ENCODE measurements at regions not wholly inside any gene's neighbourhood (a gene's known extent, or its start where the extent isn't known, plus 50 kb on each side); places are given as distances from the start of the nearest gene placed in this dataset.
A peak's percentile ranks its signal among the peaks of the same experiment; 100 is the strongest.

DNA sequence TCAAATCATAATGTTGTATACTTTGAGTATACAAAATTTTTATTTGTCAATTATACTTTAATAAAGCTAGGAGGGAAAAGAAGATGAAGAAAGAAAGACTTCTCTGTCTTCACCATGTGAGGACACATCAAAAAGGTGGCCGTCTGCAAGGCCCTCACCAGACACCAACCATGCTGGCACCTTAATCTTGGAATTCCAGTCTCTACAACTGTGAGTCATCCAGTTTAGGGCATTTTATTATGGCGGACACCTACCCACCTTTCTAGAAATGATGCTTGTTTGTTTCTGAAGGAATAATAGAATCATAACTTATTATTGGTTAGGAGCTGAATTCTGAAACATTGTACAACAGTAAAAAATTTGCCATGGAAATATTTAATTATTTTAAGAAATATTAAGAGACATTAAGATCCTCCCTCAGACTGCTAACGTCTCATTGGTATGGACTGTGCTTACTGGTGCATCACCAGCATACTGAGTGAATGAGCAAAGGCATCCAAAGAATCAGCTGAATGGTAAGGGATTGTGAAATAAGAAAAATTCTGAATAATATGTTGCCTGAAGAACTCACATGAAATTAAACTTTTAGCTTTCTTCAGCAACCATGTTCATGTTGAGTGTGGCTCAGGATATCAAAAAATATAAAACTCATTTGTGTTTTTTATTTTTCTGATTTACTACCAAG lies 536.6 kb downstream of the HTR7 start:
- DNase-seq (ENCODE audit: low spot score): no peak

DNA sequence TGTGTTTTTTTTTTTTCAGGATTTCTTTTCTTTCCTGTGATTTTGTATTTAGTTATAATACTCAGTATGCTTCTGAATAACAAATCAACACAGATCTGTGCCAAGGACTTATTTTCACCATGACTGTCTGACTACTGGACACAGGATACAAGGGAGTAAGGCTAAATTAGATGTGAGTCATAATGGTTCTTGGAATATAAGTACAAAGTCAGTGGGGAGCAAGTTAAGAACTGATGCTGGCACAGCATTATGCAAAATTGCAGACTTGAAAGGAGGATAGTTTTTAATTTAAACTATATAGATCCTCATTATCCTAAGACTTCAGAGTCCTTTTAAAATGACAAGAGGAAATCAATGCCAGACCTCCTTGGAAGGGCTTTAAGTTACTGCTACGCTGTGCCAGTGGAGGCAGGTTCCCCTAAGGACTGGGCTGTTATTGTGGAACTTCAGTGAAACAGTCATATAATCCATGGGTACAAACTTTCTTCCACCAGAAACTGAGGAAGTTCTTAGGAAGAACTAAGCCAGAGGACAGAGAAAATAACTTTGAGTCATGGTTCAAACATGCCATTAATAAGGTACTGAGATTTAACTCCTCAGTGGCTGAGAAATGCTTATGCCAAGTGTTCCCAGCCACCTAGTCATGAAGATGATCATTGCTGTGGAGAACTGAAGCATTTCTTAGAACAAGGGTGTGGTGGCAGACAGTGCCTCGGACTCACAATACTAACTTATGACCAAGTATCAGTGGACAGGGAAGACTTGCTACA lies 531.2 kb downstream of the HTR7 start:
- DNase-seq (ENCODE audit: low spot score): peak; percentile 60

DNA sequence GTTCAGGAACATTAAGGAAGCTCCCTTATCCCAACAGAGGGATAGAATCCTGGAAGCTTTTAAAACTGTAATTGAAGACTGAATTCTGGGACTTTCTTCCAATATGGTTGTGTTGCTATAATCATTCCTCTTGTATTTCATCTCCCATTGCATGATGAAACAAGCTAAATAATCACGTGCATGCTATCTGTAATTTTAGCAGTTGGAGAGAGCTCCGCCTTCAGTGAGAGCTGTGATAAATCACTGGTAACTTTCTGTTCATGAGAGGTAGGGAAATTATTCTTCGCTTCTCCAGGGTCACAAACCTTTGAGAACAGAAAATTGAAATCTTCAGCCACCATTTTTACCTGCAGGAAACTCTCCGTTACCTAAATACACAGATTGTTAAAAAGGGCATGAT lies 530.2 kb downstream of the HTR7 start:
- DNase-seq (ENCODE audit: low spot score): no peak

DNA sequence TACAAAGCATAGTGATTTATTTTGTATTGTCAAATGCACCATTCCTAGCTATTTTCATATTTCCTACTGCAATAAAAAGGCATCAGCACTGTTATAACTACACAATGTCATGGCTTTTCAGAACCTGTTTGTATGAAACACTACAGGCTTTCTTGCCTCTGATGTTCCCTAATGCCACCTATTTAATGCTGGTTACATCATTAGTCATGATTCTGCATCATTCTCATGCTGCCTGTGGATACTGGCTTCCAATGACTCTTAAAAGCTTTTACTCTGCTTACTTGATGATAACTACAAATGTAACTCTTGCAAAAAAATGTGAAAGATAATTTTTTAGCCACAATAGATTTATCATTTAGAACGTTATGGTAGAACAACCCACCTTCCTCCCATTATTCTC lies 529.4 kb downstream of the HTR7 start:
- no peak for DNase-seq (ENCODE audit: low spot score)

DNA sequence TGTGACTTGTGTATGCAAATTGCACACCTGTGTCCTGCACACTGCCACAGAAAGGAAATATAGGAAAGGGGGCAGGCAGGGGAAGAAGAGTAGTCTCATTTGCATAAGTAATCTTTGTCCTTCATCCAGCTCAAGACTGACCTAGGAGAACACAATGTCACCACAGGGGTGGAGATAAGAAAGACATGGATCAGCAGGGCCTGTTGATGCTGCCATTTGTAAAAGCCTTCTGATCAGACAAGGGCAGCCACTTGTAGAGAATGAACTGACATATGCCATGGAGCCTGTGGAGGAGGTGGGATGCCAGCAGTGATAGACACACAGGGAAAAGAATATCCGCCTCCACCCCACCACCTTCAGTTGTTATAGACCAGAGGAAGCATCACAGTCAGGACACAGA lies 528.9 kb downstream of the HTR7 start:
- DNase-seq (ENCODE audit: low spot score): no peak

DNA sequence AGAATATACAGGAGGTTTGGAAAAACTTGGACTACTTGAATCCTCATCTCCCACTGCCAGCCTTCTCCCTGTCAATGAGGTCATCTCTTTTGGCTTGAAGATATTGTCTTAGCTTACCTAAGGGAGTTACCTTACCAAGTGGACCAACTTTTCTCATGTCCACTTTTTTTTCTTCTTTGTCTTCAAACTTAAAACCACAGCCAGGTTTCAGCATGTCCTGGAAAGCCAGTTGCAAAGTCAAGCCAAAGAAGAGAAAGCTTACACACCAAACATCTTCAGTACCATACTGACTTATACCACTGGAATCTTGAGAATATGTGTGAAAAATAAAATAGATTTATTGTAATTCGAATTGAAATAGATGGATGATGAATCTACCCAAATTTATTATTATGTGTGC lies 520.5 kb downstream of the HTR7 start:
- no peak for DNase-seq (ENCODE audit: low spot score)

DNA sequence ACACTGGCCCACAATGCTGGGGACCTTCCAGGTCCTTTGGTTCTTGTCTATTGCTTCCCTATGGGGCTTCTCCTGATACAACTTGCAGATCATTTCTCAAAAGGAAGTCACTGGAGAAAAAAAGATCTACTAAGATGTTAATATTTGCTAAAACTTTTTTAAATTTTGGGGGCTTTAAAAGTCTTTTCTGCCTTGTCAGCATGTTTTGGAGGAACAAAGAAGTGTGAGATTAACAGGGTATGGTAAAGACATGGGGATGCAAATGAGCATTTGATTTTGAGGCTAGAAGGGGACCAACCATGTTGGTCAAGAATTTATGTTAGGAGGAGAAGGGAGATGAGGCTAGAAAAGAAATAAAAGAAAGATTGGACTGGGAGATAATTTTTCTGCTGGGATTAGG lies 515.4 kb downstream of the HTR7 start:
- no peak for DNase-seq (ENCODE audit: low spot score)

DNA sequence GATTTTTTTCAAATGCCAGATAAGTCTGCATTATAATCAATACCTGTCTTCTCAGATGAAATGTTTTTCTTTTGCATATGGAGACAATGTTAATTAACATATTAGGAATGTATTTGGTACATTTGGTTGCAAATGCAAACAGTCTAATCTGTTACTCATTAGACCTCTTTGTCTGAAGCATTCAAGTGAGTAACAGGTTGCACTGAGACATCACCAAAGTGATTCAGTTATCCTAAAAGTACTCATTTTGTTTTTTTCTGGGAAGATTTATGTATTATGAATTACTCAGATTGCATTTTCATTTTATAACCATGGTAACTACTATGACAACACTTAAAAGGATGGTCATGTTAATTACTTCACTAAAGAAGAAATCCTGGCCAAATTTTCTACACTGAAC lies 513.6 kb downstream of the HTR7 start:
- DNase-seq (ENCODE audit: low spot score): no peak

DNA sequence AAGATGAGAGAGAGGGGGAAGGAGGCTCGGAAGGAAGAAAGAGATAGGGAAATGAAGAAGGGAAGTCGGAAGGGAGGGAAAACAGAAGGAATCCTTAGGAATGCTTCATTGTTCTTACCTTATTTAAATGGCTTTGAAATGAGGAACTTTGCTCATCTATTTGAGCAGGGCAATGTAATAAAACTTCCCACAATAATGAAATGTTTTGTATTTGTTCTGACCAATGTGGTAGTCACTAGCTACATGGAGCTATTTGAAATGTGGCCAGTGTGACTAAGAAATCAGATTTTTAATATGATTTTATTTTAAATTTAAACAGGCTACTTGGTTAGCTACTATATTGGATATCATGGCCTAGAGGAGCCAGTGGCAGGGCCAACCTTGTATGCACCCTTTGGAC lies 510.6 kb downstream of the HTR7 start:
- DNase-seq (ENCODE audit: low spot score): no peak

DNA sequence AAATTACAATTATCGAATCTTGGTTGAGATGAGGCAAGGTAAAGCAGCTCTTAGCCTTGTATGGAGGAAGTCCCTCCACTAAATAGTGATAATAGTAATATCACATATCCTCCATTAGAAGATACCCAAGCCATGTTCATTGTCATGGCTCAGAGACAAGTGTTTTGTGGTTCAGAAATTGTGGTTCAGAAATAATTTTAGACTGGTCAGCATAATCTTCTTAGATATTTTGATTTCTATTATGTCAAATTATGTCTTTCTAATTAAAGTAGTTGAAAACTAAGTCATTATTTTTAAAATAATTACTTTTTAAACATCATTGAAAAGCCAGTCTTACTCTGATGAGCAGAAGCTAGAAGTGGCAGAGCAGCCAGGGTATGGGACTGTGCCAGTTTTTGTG lies 507.7 kb downstream of the HTR7 start:
- DNase-seq (ENCODE audit: low spot score): no peak

DNA sequence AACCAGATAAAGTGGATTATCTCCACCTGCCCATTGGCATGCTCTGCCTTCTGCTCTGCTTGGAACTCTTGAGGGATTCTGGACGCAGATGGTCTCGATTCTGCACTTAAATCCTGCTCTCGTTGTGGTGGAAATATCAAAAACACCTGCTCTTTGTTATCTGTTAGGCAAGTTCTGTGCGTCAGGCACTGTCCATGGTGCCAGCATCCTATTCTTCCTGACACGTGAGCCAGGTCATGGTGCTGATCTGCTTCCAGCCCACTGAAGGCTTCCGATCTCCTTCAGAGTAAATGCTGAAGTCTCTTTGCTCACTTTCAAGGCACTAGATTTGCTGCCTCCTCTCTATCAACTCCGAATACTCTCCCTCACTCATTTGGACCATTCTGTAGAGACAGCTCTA lies 505.6 kb downstream of the HTR7 start:
- DNase-seq (ENCODE audit: low spot score): no peak

DNA sequence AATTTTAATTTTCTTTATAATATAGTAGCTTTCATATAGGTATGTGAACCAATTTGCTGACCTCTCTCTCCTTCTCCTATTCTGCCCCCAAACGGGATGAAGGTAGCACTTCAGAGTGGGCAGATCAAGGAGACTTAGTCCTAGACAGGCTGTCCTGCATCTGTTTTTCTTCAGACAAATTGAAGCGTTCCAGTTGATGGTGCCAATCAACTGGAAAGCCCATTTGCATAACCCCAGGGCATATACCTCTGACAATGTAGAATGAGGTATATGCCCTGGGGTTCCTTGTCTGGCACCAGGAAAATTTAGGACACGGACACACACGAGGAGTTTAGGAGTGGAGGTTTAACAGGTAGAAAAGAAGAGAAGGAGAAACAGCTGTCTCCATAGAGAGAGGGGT lies 502.9 kb downstream of the HTR7 start:
- DNase-seq (ENCODE audit: low spot score): no peak

DNA sequence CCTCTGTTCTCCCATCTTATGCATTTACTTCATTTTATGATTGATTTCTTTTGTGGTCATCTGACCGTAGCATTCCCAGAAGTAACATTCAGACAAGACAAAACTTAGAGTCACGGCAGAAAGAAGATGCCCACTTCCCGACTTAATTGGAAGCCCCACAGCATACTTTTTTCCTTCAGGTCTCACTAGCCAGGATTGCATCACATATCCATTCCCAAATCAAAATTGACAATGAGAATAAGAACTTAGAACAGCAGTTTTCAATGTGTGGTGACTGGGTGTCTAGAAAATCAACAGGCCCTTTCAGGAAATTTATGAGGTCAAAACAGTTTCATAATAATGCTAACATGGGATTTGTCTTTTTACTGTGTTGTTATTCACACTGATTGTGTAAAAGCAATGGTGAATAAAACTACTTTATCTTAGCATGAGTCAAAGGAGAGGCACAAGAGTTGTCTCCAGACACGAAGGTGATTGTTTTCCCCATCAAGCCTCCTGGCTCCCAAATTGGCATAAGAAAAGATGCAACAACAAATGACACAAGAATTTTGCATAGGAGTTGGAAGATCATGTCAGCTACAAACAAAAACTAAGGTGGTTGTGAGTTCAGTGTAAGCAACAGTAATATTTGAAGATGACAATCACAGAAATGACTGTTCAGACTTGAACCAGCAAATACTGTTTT lies 493.9 kb downstream of the HTR7 start:
- DNase-seq (ENCODE audit: low spot score): no peak

DNA sequence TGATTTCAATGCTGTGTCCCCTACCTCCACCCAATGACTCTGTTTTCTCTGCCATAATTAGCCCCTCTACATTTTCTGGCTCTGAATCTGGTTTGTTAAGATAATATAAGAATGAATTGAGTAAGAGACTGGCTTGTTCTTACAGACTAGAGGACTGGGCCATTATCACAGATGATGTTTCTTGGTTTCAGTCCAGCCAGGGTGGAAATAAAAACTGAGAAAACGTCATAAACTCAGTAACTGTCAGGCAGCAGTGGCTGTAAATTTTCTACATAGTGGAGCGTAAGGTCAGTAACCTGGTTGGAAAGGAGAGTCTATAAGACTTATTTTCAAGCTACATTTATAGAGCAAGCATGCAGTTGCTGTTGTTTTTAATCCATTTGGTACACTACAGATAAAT lies 485.4 kb downstream of the HTR7 start:
- no peak for DNase-seq (ENCODE audit: low spot score)

DNA sequence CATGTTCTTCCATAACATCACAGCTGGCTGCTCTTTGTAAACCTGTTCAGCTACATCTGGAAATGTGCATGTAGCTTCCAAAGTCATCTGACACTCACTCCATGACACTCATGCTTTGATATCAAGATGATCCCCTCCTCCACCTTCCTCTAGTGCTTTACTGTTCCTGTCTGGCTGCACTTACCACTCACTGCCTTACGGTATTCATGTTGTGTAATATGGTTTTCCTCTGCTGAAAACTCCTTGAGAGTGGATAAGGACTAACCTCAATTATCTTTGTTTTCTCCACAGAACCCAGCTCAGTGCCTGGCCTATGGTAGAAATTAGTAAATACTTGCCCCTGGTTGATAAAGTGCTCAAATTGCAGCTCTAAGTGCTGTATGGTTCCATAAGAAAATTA lies 483.9 kb downstream of the HTR7 start:
- no peak for DNase-seq (ENCODE audit: low spot score)

DNA sequence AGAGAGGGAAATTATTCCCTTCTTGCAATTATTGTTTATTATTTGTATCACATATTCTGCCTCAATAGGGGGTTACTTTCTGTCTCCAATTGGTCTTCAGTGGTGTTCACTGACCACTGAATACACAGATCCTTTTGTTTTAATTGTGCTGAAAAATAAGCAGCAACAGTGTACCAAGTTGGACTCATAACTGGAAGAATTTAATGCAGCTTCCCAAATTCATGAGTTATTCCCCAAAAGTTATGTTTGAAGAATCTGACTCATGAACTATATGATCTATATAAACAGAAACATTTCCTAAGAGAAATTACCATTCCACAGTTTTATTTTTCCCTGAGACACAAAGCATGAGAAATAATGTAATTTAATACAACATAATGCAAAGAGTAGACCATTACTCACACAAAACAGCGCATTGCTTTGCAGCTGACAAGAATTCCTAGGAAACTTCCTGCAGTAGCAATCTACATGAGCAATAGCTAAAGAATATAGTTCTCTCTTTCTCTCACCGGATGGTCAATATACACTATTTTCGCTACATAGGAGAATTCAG lies 479.2 kb downstream of the HTR7 start:
- DNase-seq (ENCODE audit: low spot score): no peak

DNA sequence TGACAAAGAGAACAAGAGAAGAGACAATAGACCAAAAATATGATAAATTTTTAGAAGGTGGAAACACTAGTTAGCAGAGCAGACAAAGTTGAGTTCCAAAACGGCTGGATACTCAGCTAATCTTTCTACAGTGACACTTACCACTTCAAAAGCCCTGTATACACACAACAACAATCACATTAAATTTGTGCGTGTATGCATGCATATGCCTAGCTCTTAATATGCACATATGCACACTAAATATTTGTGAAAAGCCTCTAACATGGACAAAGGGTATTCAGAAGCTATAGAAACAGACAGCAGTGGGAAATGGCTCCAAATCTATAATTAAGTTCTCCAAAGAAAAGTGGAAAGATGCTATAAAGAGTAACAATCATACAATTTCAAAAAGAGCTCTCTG lies 476.4 kb downstream of the HTR7 start:
- DNase-seq (ENCODE audit: low spot score): no peak

DNA sequence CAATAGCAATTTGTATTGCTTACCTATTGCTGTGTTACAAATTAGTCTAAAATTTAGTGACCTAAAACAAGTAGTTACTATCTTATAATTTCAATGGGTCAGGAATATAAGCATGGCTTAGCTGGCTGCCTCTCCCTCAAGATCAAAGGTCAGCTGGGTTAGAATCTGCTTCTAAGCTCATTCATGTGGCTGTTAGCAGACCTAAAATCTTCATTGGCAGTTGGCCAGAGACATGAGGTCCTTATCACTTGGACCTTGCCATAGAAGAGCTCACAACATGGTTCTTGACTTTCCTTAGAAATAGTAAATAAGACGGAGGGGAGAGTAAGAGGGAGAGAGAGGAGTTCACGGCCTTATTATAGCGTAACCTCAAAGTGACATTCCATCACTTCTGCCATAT lies 468.0 kb downstream of the HTR7 start:
- DNase-seq (ENCODE audit: low spot score): no peak

DNA sequence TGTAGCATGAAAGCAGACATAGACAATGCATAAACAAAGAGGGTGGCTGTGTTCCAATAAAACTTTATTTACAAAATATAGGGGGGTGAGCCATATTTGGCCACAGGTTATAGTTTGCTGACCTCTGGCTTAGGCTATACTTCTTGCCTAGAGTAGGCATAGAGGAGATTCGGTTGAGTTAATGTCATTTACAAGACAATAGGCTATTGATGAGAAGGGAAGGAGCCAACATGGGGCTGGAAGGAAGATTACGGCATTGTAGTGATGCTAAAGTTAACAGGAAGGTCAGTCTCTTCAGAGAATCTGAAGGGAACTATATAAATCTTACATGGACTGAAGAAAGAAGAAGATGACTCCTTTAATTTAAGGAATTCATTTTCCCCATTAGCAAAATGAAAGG lies 463.5 kb downstream of the HTR7 start:
- no peak for DNase-seq (ENCODE audit: low spot score)

DNA sequence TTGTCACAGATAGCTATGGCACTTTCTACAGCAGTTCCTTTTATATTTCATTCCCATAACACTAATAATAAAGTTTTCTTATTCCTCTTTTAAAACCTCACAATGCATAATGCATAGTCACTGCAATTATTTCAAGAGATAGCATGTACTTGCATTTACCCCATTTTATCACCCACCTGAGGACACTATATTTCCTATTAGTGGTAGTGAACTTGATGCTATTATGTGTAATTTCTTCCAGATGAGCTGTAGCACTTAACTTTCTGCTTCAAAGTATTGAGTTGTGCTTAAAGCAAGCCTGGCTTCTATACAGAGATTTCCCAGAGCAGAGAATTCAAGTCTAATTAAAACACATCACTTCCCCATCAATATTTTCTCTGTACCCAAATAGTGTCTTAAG lies 461.1 kb downstream of the HTR7 start:
- no peak for DNase-seq (ENCODE audit: low spot score)

DNA sequence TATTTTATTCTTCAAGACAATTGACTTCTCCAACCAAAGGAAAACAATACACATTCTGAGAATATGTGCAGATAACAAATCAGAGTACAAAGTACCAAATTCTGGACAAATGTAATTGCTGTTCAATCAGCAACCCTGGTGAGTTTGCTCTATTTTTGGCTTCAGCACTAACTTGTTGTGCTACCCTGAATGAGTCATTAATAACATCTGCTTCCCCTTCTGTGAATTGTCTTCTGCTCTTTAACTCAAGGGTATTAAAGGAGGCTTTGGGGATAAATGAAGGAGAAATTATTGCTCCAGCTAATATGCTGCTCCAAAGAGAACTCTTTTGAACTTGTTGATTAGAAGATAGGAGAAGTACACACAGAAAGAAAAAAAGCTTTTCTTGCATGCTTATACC lies 459.3 kb downstream of the HTR7 start:
- DNase-seq (ENCODE audit: low spot score): no peak

DNA sequence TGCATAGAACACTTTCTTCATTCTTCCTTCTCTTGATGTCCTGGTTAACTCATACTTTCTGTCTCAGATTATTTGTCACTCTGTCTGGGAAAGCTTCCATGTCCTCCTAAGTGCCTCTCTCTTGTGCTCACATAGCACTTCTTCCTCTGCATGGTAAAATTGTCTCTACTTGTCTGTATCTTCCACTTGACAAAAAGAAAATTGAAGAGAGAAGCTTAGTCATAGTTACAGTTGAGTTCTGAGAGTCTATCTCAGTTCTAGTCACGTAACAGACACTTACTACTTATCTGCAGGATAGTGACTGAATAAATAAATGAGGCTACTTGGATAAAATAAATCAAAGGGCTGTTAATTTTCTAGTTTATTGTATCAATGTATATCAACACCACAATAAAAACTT lies 458.1 kb downstream of the HTR7 start:
- DNase-seq (ENCODE audit: low spot score): no peak

All from A172 (cell line).